ENCODE measurements at regions not wholly inside any gene's neighbourhood (a gene's known extent, or its start where the extent isn't known, plus 50 kb on each side); places are given as distances from the start of the nearest gene placed in this dataset.

DNA sequence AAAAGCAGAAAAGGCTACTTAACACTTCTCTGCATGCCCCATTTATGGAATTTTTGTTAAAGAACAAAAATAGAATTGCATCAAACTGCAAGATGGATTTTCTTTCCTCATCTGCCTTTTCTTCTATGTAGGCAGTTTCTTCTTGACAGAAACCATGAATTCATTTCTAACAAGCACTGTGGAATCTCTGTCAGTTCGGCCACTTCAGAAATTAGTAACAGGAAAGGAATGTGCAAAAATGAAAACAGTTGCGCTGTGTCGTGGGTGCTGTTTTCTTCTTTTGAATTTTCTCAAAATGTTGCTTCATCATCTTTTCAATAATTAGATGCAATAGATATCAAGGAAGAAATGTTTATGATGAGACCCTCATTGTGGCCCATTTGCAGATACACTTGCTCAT, 151.6 kb downstream of the FOXB1 start:
- TF ChIP-seq POLR2A (IDR thresholded peaks at IDR 0.05), result no peak
- TF ChIP-seq, protein P1, sequence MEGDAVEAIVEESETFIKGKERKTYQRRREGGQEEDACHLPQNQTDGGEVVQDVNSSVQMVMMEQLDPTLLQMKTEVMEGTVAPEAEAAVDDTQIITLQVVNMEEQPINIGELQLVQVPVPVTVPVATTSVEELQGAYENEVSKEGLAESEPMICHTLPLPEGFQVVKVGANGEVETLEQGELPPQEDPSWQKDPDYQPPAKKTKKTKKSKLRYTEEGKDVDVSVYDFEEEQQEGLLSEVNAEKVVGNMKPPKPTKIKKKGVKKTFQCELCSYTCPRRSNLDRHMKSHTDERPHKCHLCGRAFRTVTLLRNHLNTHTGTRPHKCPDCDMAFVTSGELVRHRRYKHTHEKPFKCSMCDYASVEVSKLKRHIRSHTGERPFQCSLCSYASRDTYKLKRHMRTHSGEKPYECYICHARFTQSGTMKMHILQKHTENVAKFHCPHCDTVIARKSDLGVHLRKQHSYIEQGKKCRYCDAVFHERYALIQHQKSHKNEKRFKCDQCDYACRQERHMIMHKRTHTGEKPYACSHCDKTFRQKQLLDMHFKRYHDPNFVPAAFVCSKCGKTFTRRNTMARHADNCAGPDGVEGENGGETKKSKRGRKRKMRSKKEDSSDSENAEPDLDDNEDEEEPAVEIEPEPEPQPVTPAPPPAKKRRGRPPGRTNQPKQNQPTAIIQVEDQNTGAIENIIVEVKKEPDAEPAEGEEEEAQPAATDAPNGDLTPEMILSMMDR (IDR thresholded peaks at IDR 0.05), result no peak
- DNase-seq, result no peak
- Histone ChIP-seq H3K4me1 (no peaks in the 10 kb centered on the region), H3K4me3 (no peak overlapping the region), H3K27me3 (no peaks in the 10 kb centered on the region), H3K36me3 (no peaks in the 10 kb centered on the region), H3K9me3 (no peaks in the 10 kb centered on the region), H3K27ac (no peak overlapping the region)

DNA sequence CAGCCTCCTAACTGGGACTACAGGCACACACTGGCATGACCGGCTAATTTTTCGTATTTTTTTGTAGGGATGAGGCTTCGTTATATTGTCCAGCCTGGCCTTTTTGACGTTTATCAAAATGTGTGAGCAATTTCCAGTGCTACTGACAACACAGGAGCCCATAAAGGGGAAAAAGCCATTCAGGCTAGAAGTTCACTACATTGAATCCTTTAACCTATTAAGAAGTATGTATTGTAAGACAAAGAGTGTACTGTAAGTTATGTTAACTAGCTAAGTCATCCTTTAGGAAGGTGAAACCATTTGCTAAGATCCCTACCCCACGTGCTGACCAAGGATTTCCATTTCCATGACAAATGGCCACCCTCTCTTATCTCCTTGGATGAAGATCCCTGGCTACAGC, 156.8 kb downstream of the FOXB1 start:
- Histone ChIP-seq H3K4me3 (no peak overlapping the region), H3K4me1 (no peaks in the 10 kb centered on the region), H3K27me3 (no peaks in the 10 kb centered on the region), H3K9me3 (no peaks in the 10 kb centered on the region), H3K36me3 (no peaks in the 10 kb centered on the region), H3K27ac (no peak overlapping the region)
- TF ChIP-seq POLR2A (IDR thresholded peaks at IDR 0.05), result no peak
- TF ChIP-seq, protein P1 (IDR thresholded peaks at IDR 0.05), result no peak
- DNase-seq, result no peak

DNA sequence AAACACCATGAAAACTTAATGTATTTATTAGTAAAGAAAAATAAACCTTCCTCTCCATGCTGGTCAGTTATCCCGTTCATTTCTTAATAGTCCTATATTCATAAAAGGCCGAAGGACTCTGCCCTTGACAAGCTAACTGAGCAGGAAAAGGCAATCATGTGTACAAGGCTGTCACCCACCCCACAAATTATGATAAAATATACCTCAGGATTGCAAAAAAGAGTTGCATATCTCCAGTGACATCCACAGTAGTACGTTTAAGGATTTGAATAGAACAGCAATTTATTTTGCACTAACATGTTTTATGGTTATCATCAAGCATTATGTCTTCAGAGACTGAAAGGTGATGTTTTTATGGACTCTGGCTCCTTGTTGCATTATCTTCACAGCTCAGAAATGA, 157.6 kb downstream of the FOXB1 start:
- H3K4me1 ChIP-seq, result no peaks in the 10 kb centered on the region
- no peak for DNase-seq
- H3K9me3 ChIP-seq, result no peaks in the 10 kb centered on the region
- no peak overlapping the region for H3K27ac ChIP-seq
- TF ChIP-seq, protein P1 (IDR thresholded peaks at IDR 0.05), result no peak
- TF ChIP-seq POLR2A (IDR thresholded peaks at IDR 0.05), result no peak
- no peaks in the 10 kb centered on the region for H3K27me3 ChIP-seq
- H3K4me3 ChIP-seq, result no peak overlapping the region
- no peaks in the 10 kb centered on the region for H3K36me3 ChIP-seq

DNA sequence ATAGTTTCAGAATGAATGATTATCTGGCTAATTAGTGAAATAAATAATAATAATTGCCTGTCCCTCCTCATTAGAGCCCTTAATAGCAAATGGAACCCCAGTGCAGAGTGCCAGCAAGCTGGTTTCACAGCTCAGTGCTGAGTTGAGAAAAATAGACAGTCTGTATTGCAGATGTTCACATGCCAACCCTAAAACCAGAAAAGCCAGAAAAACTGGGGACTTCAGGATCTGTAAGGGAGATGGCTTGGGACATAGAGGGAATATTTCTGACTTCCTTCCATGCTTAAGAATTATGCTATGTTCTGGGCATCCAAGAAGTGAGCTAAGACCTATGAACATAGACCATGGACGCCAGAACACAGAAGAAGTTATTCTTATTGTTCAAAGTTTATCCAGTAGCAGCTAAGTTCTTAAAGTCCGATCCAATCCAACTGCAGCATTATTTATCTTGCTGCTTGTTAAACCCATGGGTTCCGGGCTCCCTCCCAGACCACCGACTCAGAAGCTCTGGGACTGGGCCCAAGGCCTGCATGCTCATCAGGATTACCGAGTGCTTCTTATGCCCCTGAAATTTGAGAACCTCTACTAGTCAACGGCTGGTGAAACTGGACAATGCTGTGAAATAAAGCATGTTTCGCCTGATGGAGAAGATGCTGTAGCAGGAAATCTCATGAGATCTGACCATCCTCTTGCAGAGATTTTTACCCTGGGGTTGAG, 158.3 kb downstream of the FOXB1 start:
- TF ChIP-seq, protein P1 (IDR thresholded peaks at IDR 0.05), result no peak
- TF ChIP-seq POLR2A (IDR thresholded peaks at IDR 0.05), result no peak
- no peak overlapping the region for H3K27ac ChIP-seq
- H3K9me3 ChIP-seq, result no peaks in the 10 kb centered on the region
- no peaks in the 10 kb centered on the region for H3K36me3 ChIP-seq
- no peak for DNase-seq
- H3K4me1 ChIP-seq, result no peaks in the 10 kb centered on the region
- no peaks in the 10 kb centered on the region for H3K27me3 ChIP-seq
- H3K4me3 ChIP-seq, result no peak overlapping the region

DNA sequence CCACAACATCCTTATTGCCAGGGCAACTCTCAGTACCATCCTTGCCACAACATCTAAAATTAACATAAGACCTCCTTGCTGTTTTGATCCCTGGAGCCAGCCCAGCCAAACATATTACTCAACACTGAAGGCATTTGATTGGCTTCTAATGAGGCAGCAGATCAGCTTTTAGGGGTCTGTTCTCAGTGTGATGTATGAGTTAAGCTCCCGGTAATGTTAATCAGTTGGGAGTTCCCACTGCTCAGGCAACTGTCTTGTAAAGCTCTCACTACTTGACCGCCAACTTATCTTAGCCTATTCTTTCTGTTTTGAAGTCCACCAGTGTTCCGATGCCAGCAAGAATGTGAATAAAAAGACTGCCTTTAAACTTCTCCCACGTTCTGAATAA, 158.9 kb downstream of the FOXB1 start:
- H3K27me3 ChIP-seq, result no peaks in the 10 kb centered on the region
- H3K4me1 ChIP-seq, result no peaks in the 10 kb centered on the region
- DNase-seq, result no peak
- no peak for TF ChIP-seq POLR2A (IDR thresholded peaks at IDR 0.05)
- TF ChIP-seq, protein P1 (IDR thresholded peaks at IDR 0.05), result no peak
- no peak overlapping the region for H3K4me3 ChIP-seq
- no peak overlapping the region for H3K27ac ChIP-seq
- no peaks in the 10 kb centered on the region for H3K36me3 ChIP-seq
- H3K9me3 ChIP-seq, result no peaks in the 10 kb centered on the region

DNA sequence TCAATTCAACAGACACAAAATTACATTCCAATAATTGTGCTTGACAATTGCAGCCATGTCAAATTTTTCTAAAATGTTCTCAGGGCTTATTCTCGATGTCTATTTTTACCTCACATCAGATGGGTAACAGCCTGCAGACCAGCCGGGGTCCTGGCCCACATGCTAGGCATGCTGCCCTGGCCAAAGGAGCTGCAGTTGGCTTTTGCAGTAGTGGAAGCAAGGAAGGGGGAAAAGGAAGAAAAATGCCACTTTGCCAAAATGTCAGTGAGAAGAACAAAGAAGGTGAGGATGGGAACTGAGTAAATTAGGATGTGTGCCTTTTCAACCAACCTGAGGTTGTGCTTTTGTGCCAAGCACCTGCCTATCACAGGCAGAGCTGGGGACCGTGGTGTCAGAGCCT, 161.0 kb downstream of the FOXB1 start:
- no peaks in the 10 kb centered on the region for H3K27me3 ChIP-seq
- no peak overlapping the region for H3K27ac ChIP-seq
- H3K4me1 ChIP-seq, result no peaks in the 10 kb centered on the region
- TF ChIP-seq POLR2A (IDR thresholded peaks at IDR 0.05), result no peak
- TF ChIP-seq, protein P1 (IDR thresholded peaks at IDR 0.05), result no peak
- no peak for DNase-seq
- H3K9me3 ChIP-seq, result no peaks in the 10 kb centered on the region
- no peak overlapping the region for H3K4me3 ChIP-seq
- no peaks in the 10 kb centered on the region for H3K36me3 ChIP-seq
